Ovary (tissue), 3 donors: ENCODE measurements at regions not wholly inside any gene's neighbourhood (a gene's known extent, or its start where the extent isn't known, plus 50 kb on each side); places are given as distances from the start of the nearest gene placed in this dataset.

Experiments
- POLR2A ChIP-seq: fragments of 450-650 bp; IDR thresholded peaks from one replicate; pipeline ENCODE4 v1.6.1; 2017; ENCODE audit warnings: antibody characterized with exemption, mild to moderate bottlenecking, moderate library complexity
- TF ChIP-seq, protein P1 (sequence below), 3 donors: fragments of 450-650 bp in 2 of 3; fragments of 200-600 bp in 1 of 3; IDR thresholded peaks; one replicate each; pipeline versions ENCODE4 v1.5.1 to v1.8.0; 2016 to 2022; ENCODE audit warnings: antibody characterized with exemption in 3 of 3, mild to moderate bottlenecking in 1 of 3
- donor health status: DM: no; HTN: no; CAD: no.

- TF ChIP-seq, protein P1, sequence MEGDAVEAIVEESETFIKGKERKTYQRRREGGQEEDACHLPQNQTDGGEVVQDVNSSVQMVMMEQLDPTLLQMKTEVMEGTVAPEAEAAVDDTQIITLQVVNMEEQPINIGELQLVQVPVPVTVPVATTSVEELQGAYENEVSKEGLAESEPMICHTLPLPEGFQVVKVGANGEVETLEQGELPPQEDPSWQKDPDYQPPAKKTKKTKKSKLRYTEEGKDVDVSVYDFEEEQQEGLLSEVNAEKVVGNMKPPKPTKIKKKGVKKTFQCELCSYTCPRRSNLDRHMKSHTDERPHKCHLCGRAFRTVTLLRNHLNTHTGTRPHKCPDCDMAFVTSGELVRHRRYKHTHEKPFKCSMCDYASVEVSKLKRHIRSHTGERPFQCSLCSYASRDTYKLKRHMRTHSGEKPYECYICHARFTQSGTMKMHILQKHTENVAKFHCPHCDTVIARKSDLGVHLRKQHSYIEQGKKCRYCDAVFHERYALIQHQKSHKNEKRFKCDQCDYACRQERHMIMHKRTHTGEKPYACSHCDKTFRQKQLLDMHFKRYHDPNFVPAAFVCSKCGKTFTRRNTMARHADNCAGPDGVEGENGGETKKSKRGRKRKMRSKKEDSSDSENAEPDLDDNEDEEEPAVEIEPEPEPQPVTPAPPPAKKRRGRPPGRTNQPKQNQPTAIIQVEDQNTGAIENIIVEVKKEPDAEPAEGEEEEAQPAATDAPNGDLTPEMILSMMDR (IDR thresholded peaks at IDR 0.05): no peak
- TF ChIP-seq POLR2A: no peak
Observed at GRCh38 chr5:87562068-87562467, 149.3 kb upstream of the CCNH start.
